OCI-LY3 (cell line): ENCODE measurements at regions not wholly inside any gene's neighbourhood (a gene's known extent, or its start where the extent isn't known, plus 50 kb on each side); places are given as distances from the start of the nearest gene placed in this dataset.

Experiments
- H2AFZ ChIP-seq: fragments of 200-600, 300-600 bp; shearing (Covaris generic); 2 replicates; pipeline ENCODE4 v1.6.0; 2014; ENCODE audit warnings: antibody characterized with exemption, low read depth, low read length
- H3K27ac ChIP-seq: fragments of 200-600, 300-600 bp; sonication (generic); 2 replicates; pipeline ENCODE4 v1.5.1; 2014; ENCODE audit warnings: mild to moderate bottlenecking, low read length, moderate library complexity, mixed read lengths
- H3K27me3 ChIP-seq: fragments of 200-600, 300-600 bp; sonication (generic); 2 replicates; pipeline ENCODE4 v1.6.1; 2014; ENCODE audit warnings: low read depth, low read length, mixed read lengths
- H3K36me3 ChIP-seq: fragments of 200-600, 300-600 bp; sonication (generic); replicated peaks from 2 replicates; pipeline ENCODE3; 2014; ENCODE audit warnings: low read depth, low read length, mixed read lengths
- H3K4me1 ChIP-seq: fragments of 300-600, 200-600 bp; sonication (generic); 2 replicates; pipeline ENCODE4 v1.6.1; 2014; ENCODE audit warnings: low read length, mixed read lengths
- H3K4me2 ChIP-seq: fragments of 200-600, 300-600 bp; sonication (generic); 2 replicates; pipeline ENCODE4 v1.6.1; 2014; ENCODE audit warnings: low read length, mixed read lengths
- H3K4me3 ChIP-seq: fragments of 300-600, 200-600 bp; sonication (generic); 2 replicates; pipeline ENCODE4 v1.5.1; 2014; ENCODE audit warnings: antibody characterized with exemption, mild to moderate bottlenecking, low read length, moderate library complexity
- H3K79me2 ChIP-seq: fragments of 300-600, 200-600 bp; shearing (Covaris generic); 2 replicates; pipeline ENCODE4 v1.6.1; 2014; ENCODE audit warnings: mild to moderate bottlenecking, low read length, mixed read lengths
- H3K9ac ChIP-seq: fragments of 300-600, 200-600 bp; shearing (Covaris generic); 2 replicates; pipeline ENCODE4 v1.6.0; 2014; ENCODE audit warnings: mild to moderate bottlenecking, low read length, moderate library complexity
- H3K9me3 ChIP-seq: fragments of 200-600, 300-600 bp; shearing (Covaris generic); 2 replicates; pipeline ENCODE4 v1.6.1; 2014; ENCODE audit warnings: low read length, mixed read lengths; ENCODE audit not compliant: insufficient read depth
- H4K20me1 ChIP-seq: fragments of 200-600, 300-600 bp; sonication (generic); 2 replicates; pipeline ENCODE4 v1.6.1; 2016; ENCODE audit warnings: low read length, mixed read lengths; ENCODE audit not compliant: insufficient read depth
- EZH2phosphoT487 ChIP-seq: fragments of 200-600 bp; shearing (Covaris generic); IDR thresholded peaks from 2 replicates; pipeline ENCODE4 v1.6.1; 2018; ENCODE audit warnings: antibody characterized with exemption, mixed run types, low read depth
- TF ChIP-seq, protein P1 (sequence below): fragments of 200-600, 300-600 bp; sonication (generic); IDR thresholded peaks from 2 replicates; pipeline ENCODE4 v1.5.1; 2014; ENCODE audit warnings: antibody characterized with exemption, low read length, low read depth

DNA sequence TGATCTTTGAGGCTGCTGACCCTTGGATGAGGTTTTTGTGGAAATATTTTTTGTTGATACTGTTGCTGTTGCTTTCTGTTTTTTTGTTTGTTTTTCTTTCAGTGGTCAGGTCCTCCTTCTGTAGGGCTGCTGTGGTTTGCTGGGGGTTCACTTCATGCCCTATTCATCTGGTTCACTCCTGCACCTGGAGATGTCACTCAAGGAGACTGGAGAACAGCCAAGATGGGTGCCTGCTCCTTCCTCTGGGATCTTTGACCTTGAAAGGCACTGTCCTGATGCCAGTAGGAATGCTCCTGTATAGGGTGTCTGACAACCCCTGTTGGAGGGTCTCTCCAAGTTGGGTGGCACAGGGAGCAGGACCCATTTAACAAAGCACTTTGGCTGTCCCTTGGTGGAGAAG lies 67.0 kb upstream of the ACTBL2 start:
- no peaks in the 10 kb centered on the region for H4K20me1 ChIP-seq
- H3K27ac ChIP-seq = no peak overlapping the region
- TF ChIP-seq, protein P1, sequence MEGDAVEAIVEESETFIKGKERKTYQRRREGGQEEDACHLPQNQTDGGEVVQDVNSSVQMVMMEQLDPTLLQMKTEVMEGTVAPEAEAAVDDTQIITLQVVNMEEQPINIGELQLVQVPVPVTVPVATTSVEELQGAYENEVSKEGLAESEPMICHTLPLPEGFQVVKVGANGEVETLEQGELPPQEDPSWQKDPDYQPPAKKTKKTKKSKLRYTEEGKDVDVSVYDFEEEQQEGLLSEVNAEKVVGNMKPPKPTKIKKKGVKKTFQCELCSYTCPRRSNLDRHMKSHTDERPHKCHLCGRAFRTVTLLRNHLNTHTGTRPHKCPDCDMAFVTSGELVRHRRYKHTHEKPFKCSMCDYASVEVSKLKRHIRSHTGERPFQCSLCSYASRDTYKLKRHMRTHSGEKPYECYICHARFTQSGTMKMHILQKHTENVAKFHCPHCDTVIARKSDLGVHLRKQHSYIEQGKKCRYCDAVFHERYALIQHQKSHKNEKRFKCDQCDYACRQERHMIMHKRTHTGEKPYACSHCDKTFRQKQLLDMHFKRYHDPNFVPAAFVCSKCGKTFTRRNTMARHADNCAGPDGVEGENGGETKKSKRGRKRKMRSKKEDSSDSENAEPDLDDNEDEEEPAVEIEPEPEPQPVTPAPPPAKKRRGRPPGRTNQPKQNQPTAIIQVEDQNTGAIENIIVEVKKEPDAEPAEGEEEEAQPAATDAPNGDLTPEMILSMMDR = no peak
- TF ChIP-seq EZH2phosphoT487 = no peak
- H3K4me2 ChIP-seq = no peak overlapping the region
- no peak overlapping the region for H3K4me3 ChIP-seq
- no peaks in the 10 kb centered on the region for H3K27me3 ChIP-seq
- no peak overlapping the region for H3K9ac ChIP-seq
- H2AFZ ChIP-seq = no peak overlapping the region
- no peaks in the 10 kb centered on the region for H3K4me1 ChIP-seq
- no peaks in the 10 kb centered on the region for H3K79me2 ChIP-seq
- no peaks in the 10 kb centered on the region for H3K36me3 ChIP-seq
- no peaks in the 10 kb centered on the region for H3K9me3 ChIP-seq

DNA sequence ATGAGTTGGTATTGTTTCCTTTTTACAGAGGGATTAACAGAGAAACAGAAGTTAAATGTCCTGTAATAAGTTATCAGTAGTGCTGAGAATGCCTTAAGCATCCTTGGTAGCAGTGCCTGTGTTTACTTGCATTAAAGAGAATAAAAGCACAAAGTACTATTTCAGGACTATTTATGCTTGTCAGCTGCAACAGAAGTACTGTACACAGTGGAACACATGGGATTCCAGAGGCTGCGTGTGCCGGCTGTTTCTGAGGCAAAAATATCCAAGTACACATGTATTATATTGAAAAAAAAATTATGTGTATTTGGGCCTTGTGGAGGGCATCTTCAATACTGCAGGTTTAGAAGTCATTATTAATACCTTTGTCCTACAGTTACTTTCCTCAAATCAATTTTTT lies 58.2 kb upstream of the ACTBL2 start:
- no peaks in the 10 kb centered on the region for H3K9me3 ChIP-seq
- H3K4me3 ChIP-seq = no peak overlapping the region
- no peak overlapping the region for H3K4me2 ChIP-seq
- H3K4me1 ChIP-seq = no peaks in the 10 kb centered on the region
- no peak overlapping the region for H2AFZ ChIP-seq
- TF ChIP-seq, protein P1 = no peak
- no peak for TF ChIP-seq EZH2phosphoT487
- H3K27me3 ChIP-seq = no peaks in the 10 kb centered on the region
- H4K20me1 ChIP-seq = no peaks in the 10 kb centered on the region
- no peak overlapping the region for H3K27ac ChIP-seq
- H3K36me3 ChIP-seq = no peaks in the 10 kb centered on the region
- H3K9ac ChIP-seq = no peak overlapping the region
- no peaks in the 10 kb centered on the region for H3K79me2 ChIP-seq

DNA sequence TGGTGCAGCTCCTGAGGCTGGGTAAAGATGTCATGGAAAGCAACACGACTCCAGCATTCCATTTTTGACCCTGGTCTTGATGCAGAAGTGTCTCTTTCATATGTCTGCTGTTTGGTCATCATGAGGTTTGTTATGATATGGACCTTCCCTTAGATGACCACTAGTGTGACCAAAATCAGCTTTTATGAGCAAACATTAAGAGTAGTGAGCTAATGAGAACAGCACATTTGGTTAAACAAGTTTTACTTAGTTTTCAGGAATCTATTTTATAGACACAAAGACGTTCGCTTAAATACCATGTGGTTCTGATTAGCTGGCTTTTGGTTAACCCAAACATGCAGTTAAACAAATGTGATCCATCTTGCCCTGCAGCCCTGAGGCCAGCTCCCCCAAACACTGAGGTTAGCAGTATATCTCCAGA lies 56.7 kb upstream of the ACTBL2 start:
- Histone ChIP-seq H3K27me3 (no peaks in the 10 kb centered on the region), H3K4me1 (no peaks in the 10 kb centered on the region), H4K20me1 (no peaks in the 10 kb centered on the region), H3K9ac (no peak overlapping the region), H3K79me2 (no peaks in the 10 kb centered on the region), H2AFZ (no peak overlapping the region), H3K4me2 (no peak overlapping the region), H3K36me3 (no peaks in the 10 kb centered on the region), H3K4me3 (no peak overlapping the region), H3K9me3 (no peaks in the 10 kb centered on the region), H3K27ac (no peak overlapping the region)
- no peak for TF ChIP-seq EZH2phosphoT487
- TF ChIP-seq, protein P1 = no peak

DNA sequence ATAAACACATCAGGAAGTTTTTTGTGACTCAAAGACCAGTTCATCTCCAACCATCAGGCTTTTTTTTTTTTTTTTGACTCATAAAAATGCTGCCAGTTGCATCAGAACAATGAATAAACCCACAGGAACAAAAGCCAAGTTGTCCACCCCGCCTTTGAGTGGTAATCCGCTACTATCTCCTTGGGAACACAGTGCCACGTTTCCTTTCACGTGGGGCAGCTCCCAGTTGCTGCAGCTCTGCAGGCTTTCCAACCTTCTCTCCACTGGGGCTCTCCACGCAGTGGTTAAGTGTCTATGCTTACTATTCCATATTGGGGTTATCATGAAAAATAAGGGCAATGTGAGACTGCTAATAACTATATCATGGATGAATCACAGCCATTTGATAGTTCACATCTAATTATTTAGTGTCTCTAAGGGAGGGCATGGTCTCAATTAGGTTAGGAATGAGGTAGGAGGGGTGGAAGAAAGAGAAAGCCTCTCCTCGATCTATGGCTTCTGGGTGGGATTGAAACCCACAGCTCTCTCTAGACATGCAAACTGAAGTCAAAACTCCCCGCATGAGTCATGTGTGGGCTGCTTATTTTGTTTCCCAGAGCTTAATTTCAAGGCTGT lies 55.8 kb upstream of the ACTBL2 start:
- Histone ChIP-seq H3K79me2 (no peaks in the 10 kb centered on the region), H3K4me3 (no peak overlapping the region), H4K20me1 (no peaks in the 10 kb centered on the region), H2AFZ (no peak overlapping the region), H3K9ac (no peak overlapping the region), H3K9me3 (no peaks in the 10 kb centered on the region), H3K27me3 (no peaks in the 10 kb centered on the region), H3K4me2 (no peak overlapping the region), H3K36me3 (no peaks in the 10 kb centered on the region), H3K4me1 (no peaks in the 10 kb centered on the region), H3K27ac (no peak overlapping the region)
- no peak for TF ChIP-seq EZH2phosphoT487
- TF ChIP-seq, protein P1 = no peak
